Endothelial cell of umbilical vein (primary cell): ENCODE measurements at regions not wholly inside any gene's neighbourhood (a gene's known extent, or its start where the extent isn't known, plus 50 kb on each side); places are given as distances from the start of the nearest gene placed in this dataset.

ENCODE experiments used
- BruUV-seq: library from RNA; stranded (reverse); fragments of 400-500 nt; replicated peaks from 2 replicates; lab custom pipeline; 2021; lab: Mats Ljungman, UMichigan
- CTCF ChIA-PET: fragments of 300-600, 350-600 bp; sonication (Branson Sonifier 250); formaldehyde crosslinking; loops from one replicate; lab custom pipeline; 2021; ENCODE audit warnings: antibody characterized with exemption, inconsistent platforms; lab: Charles Lee
- POLR2A ChIA-PET: fragments of 300-600, 350-600 bp; sonication (Branson Sonifier 250); formaldehyde crosslinking; loops from one replicate; lab custom pipeline; 2021; ENCODE audit warnings: antibody characterized with exemption, inconsistent platforms; lab: Charles Lee
- DNase-seq: peaks from one replicate; pipeline ENCODE4 v3.0.0-alpha.2; 2011; ENCODE audit warnings: low read depth, low spot score
- FAIRE-seq: peaks from 2 replicates; lab custom pipeline; 2011; peaks lifted over from hg19 to GRCh38; lab: Jason Lieb, UNC
- H2AFZ ChIP-seq: 2 replicates; pipeline ENCODE4 v1.6.0; 2012; ENCODE audit warnings: low read depth, low read length, control low read depth, inconsistent platforms
- H3K27ac ChIP-seq: 2 replicates; pipeline ENCODE4 v1.5.1; 2011; ENCODE audit warnings: low read depth, mild to moderate bottlenecking, control low read depth, low read length, moderate library complexity; ENCODE audit not compliant: insufficient read depth
- H3K27me3 ChIP-seq, 2 experiments: 2 replicates each; pipeline versions ENCODE4 v1.6.0 to v1.6.1; 2011; ENCODE audit warnings: low read length in 2 of 2, mixed read lengths in 1 of 2; ENCODE audit not compliant: control insufficient read depth in 2 of 2, insufficient read depth in 2 of 2
- H3K36me3 ChIP-seq, 2 experiments: 2 replicates in 1 of 2; 3 replicates in 1 of 2; pipeline ENCODE4 v1.5.1; 2011; ENCODE audit warnings: low read length in 2 of 2, mild to moderate bottlenecking in 1 of 2, moderate library complexity in 1 of 2; ENCODE audit not compliant: control insufficient read depth in 2 of 2, insufficient read depth in 2 of 2; ENCODE audit errors: extremely low read depth in 1 of 2
- H3K4me1 ChIP-seq: 3 replicates; pipeline ENCODE4 v1.5.1; 2011; ENCODE audit warnings: mild to moderate bottlenecking, low read length; ENCODE audit not compliant: control insufficient read depth, insufficient read depth; ENCODE audit errors: extremely low read depth
- H3K4me2 ChIP-seq: 2 replicates; pipeline ENCODE4 v1.6.1; 2011; ENCODE audit warnings: low read length, control low read depth, mixed read lengths; ENCODE audit not compliant: insufficient read depth
- H3K4me3 ChIP-seq, 3 experiments: fragments of 200-600 bp in 1 of 3; sonication (generic), shearing (Covaris generic) in 1 of 3; replicated peaks in 1 of 3; 2 replicates each; pipeline ENCODE4 v1.5.1; 2011 to 2016; ENCODE audit warnings: control low read depth in 3 of 3, low read length in 3 of 3, mild to moderate bottlenecking in 2 of 3, inconsistent platforms in 1 of 3, low read depth in 1 of 3, moderate library complexity in 1 of 3; ENCODE audit not compliant: insufficient read depth in 1 of 3
- H3K79me2 ChIP-seq: 2 replicates; pipeline ENCODE4 v1.6.0; 2012; ENCODE audit warnings: low read length, inconsistent platforms; ENCODE audit not compliant: control insufficient read depth, insufficient read depth
- H3K9ac ChIP-seq: replicated peaks from 2 replicates; pipeline ENCODE3; 2011; ENCODE audit warnings: low read length, control low read depth; ENCODE audit not compliant: insufficient read depth; ENCODE audit errors: extremely low read depth
- H3K9me1 ChIP-seq: replicated peaks from 3 replicates; pipeline ENCODE4 v1.6.0; 2011; ENCODE audit warnings: mild to moderate bottlenecking, low read length; ENCODE audit not compliant: control insufficient read depth, insufficient read depth; ENCODE audit errors: extremely low read depth
- H3K9me3 ChIP-seq: replicated peaks from 2 replicates; pipeline ENCODE4 v1.5.1; 2012; ENCODE audit warnings: low read length, inconsistent platforms; ENCODE audit not compliant: control insufficient read depth, insufficient read depth
- H4K20me1 ChIP-seq: replicated peaks from 2 replicates; pipeline ENCODE3; 2011; ENCODE audit warnings: mild to moderate bottlenecking, low read length; ENCODE audit not compliant: control insufficient read depth, insufficient read depth; ENCODE audit errors: extremely low read depth
- CTCF ChIP-seq, 2 donors: IDR thresholded peaks; 1 replicate in 1 of 2; 2 replicates in 1 of 2; pipeline ENCODE4 v1.5.1; 2011; ENCODE audit warnings: low read length in 2 of 2, mild to moderate bottlenecking in 2 of 2, moderate library complexity in 2 of 2, control low read depth in 1 of 2, inconsistent platforms in 1 of 2, low read depth in 1 of 2; ENCODE audit not compliant: insufficient read depth in 1 of 2; ENCODE audit errors: extremely low read depth in 1 of 2
- EZH2 ChIP-seq: IDR thresholded peaks from 2 replicates; pipeline ENCODE4 v1.6.1; 2012; ENCODE audit warnings: borderline replicate concordance, low read depth, mild to moderate bottlenecking, moderate library complexity, low read length, inconsistent platforms; ENCODE audit not compliant: severe bottlenecking
- FOS ChIP-seq: IDR thresholded peaks from 2 replicates; pipeline ENCODE4 v1.6.1; 2011; ENCODE audit warnings: mild to moderate bottlenecking, low read length, moderate library complexity, borderline replicate concordance; ENCODE audit not compliant: insufficient read depth
- GATA2 ChIP-seq: IDR thresholded peaks from 2 replicates; pipeline ENCODE4 v1.7.0; 2011; ENCODE audit warnings: low read depth, mild to moderate bottlenecking, moderate library complexity, mixed read lengths, low read length; ENCODE audit not compliant: insufficient read length, insufficient read depth
- JUN ChIP-seq: IDR thresholded peaks from 2 replicates; pipeline ENCODE4 v1.6.1; 2011; ENCODE audit warnings: borderline replicate concordance, low read depth; ENCODE audit not compliant: insufficient read length, insufficient read depth
- MAX ChIP-seq: IDR thresholded peaks from 2 replicates; pipeline ENCODE4 v1.6.1; 2011; ENCODE audit not compliant: insufficient read depth, insufficient read length
- POLR2A ChIP-seq: IDR thresholded peaks from 2 replicates; pipeline ENCODE4 v1.6.1; 2012; ENCODE audit warnings: low read depth, mild to moderate bottlenecking, control low read depth, low read length
- POLR2AphosphoS5 ChIP-seq: IDR thresholded peaks from 2 replicates; pipeline ENCODE4 v1.6.1; 2012; ENCODE audit warnings: low read depth, mild to moderate bottlenecking, control low read depth, low read length, moderate library complexity; ENCODE audit not compliant: insufficient read depth
- dilution Hi-C: fragments of 300-500 bp; cut with MboI; formaldehyde crosslinking; loops from one replicate; pipeline ENCODE4 v1.15.0; 2019; ENCODE audit warnings: low sequenced_read_pairs; ENCODE audit not compliant: extremely low pct_ligation_motif_present
- intact Hi-C: fragments of 100-400 bp; cut with micrococcal nuclease; formaldehyde crosslinking; loops from one replicate; pipeline ENCODE4 v1.10.0; 2022

- Histone ChIP-seq H4K20me1 (no peaks in the 10 kb centered on the region), H3K9me1 (no peaks in the 10 kb centered on the region), H2AFZ (no peak overlapping the region), H3K27me3 (no peaks in the 10 kb centered on the region), H3K9ac (no peak overlapping the region), H3K9me3 (no peaks in the 10 kb centered on the region), H3K4me1 (no peaks in the 10 kb centered on the region), H3K79me2 (no peaks in the 10 kb centered on the region), H3K27ac (no peak overlapping the region), H3K4me3 (no peak overlapping the region), H3K36me3 (no peaks in the 10 kb centered on the region), H3K4me2 (no peak overlapping the region)
- TF ChIP-seq JUN, result no peak
- no peak for TF ChIP-seq POLR2A
- TF ChIP-seq MAX, result no peak
- TF ChIP-seq EZH2, result no peak
- no peak for TF ChIP-seq FOS
- TF ChIP-seq GATA2, result no peak
- TF ChIP-seq CTCF (IDR thresholded peaks at IDR 0.05; ENCODE audit: extremely low read depth in 1 of 2, insufficient read depth in 1 of 2, low read depth in 1 of 2, low read length in 2 of 2), result no peak
- no peak for TF ChIP-seq POLR2AphosphoS5
- no TSS peak for BruUV-seq
- DNase-seq (no peak), FAIRE-seq (no peak)
- CTCF ChIA-PET, result no interaction called here
- POLR2A ChIA-PET, result no interaction called here
- dilution Hi-C loops, result no loop called here
- intact Hi-C loops, result no loop called here
Measured at GRCh38 chr6:71053475-71053874, 96.6 kb upstream of the B3GAT2 start.
